Osteoblast (primary cell): ENCODE measurements at regions not wholly inside any gene's neighbourhood (a gene's known extent, or its start where the extent isn't known, plus 50 kb on each side); places are given as distances from the start of the nearest gene placed in this dataset.

Source experiments
- DNase-seq: peaks from one replicate; pipeline ENCODE4 v3.0.0; 2011; ENCODE audit warnings: low spot score, mixed read lengths; ENCODE audit not compliant: insufficient read length; ENCODE audit errors: missing footprints
- H2AFZ ChIP-seq: 2 replicates; pipeline ENCODE4 v1.6.0; 2011; ENCODE audit warnings: mild to moderate bottlenecking, low read length
- H3K27ac ChIP-seq: 2 replicates; pipeline ENCODE4 v1.5.1; 2011; ENCODE audit warnings: mild to moderate bottlenecking, low read depth, low read length, moderate library complexity
- H3K27me3 ChIP-seq: 2 replicates; pipeline ENCODE4 v1.6.0; 2012; ENCODE audit warnings: mild to moderate bottlenecking, control low read depth, inconsistent platforms, low read length, moderate library complexity; ENCODE audit not compliant: insufficient read depth
- H3K36me3 ChIP-seq: 2 replicates; pipeline ENCODE4 v1.5.1; 2011; ENCODE audit warnings: mild to moderate bottlenecking, low read length, control low read depth, moderate library complexity; ENCODE audit not compliant: insufficient read depth
- H3K4me1 ChIP-seq: 2 replicates; pipeline ENCODE4 v1.5.1; 2011; ENCODE audit warnings: mild to moderate bottlenecking, low read length, control low read depth, moderate library complexity; ENCODE audit not compliant: insufficient read depth
- H3K4me2 ChIP-seq: 2 replicates; pipeline ENCODE4 v1.6.0; 2011; ENCODE audit warnings: mild to moderate bottlenecking, low read length; ENCODE audit not compliant: insufficient read depth
- H3K4me3 ChIP-seq: fragments of 200-600 bp; sonication (generic); 3 replicates; pipeline ENCODE4 v1.5.1; 2012; ENCODE audit warnings: mild to moderate bottlenecking, low read length, inconsistent platforms; ENCODE audit not compliant: insufficient read depth
- H3K79me2 ChIP-seq: 2 replicates; pipeline ENCODE4 v1.6.0; 2012; ENCODE audit warnings: mild to moderate bottlenecking, low read length, control low read depth, inconsistent platforms; ENCODE audit not compliant: insufficient read depth
- H3K9me3 ChIP-seq: 2 replicates; pipeline ENCODE4 v1.5.1; 2011; ENCODE audit warnings: low read depth, low read length, control low read depth
- H4K20me1 ChIP-seq: 2 replicates; pipeline ENCODE4 v1.6.0; 2012; ENCODE audit warnings: mild to moderate bottlenecking, low read length, control low read depth; ENCODE audit not compliant: insufficient read depth
- CTCF ChIP-seq: IDR thresholded peaks from 2 replicates; pipeline ENCODE4 v1.5.1; 2011; ENCODE audit warnings: mild to moderate bottlenecking, low read depth, low read length, moderate library complexity; ENCODE audit errors: extremely low read depth

GRCh38 chr4:18923496-18924161 lies 902.1 kb upstream of the LCORL start:
- DNase-seq, result no peak
- Histone ChIP-seq H3K27ac (no peak overlapping the region), H2AFZ (no peak overlapping the region), H3K4me3 (no peak overlapping the region), H3K36me3 (no peaks in the 10 kb centered on the region), H3K79me2 (no peaks in the 10 kb centered on the region), H3K4me1 (no peaks in the 10 kb centered on the region), H3K27me3 (no peaks in the 10 kb centered on the region), H3K9me3 (peaks cover 2% of the 10 kb centered on the region), H4K20me1 (no peaks in the 10 kb centered on the region), H3K4me2 (no peak overlapping the region)
- TF ChIP-seq CTCF, result no peak

GRCh38 chr4:18917689-18918088 lies 896.1 kb upstream of the LCORL start:
- Histone ChIP-seq H3K79me2 (no peaks in the 10 kb centered on the region), H3K36me3 (no peaks in the 10 kb centered on the region), H4K20me1 (no peaks in the 10 kb centered on the region), H2AFZ (no peak overlapping the region), H3K4me2 (no peak overlapping the region), H3K4me3 (no peak overlapping the region), H3K27me3 (no peaks in the 10 kb centered on the region), H3K27ac (no peak overlapping the region), H3K9me3 (peaks cover 2% of the 10 kb centered on the region), H3K4me1 (no peaks in the 10 kb centered on the region)
- no peak for DNase-seq
- TF ChIP-seq CTCF, result no peak

- H3K4me1 ChIP-seq, result no peaks in the 10 kb centered on the region
- no peak overlapping the region for H3K4me3 ChIP-seq
- no peaks in the 10 kb centered on the region for H3K79me2 ChIP-seq
- no peak for DNase-seq
- no peaks in the 10 kb centered on the region for H3K9me3 ChIP-seq
- H2AFZ ChIP-seq, result no peak overlapping the region
- no peak for TF ChIP-seq CTCF
- no peaks in the 10 kb centered on the region for H3K27me3 ChIP-seq
- no peaks in the 10 kb centered on the region for H3K36me3 ChIP-seq
- no peak overlapping the region for H3K27ac ChIP-seq
- no peaks in the 10 kb centered on the region for H4K20me1 ChIP-seq
- H3K4me2 ChIP-seq, result no peak overlapping the region
These were observed 892.6 kb upstream of the LCORL start for GRCh38 chr4:18914182-18914581.

GRCh38 chr4:18894928-18895327 lies 873.4 kb upstream of the LCORL start:
- Histone ChIP-seq H3K36me3 (no peaks in the 10 kb centered on the region), H3K79me2 (no peaks in the 10 kb centered on the region), H3K4me2 (no peak overlapping the region), H3K4me1 (no peaks in the 10 kb centered on the region), H3K27ac (no peak overlapping the region), H3K27me3 (no peaks in the 10 kb centered on the region), H4K20me1 (no peaks in the 10 kb centered on the region), H3K9me3 (no peaks in the 10 kb centered on the region), H2AFZ (no peak overlapping the region), H3K4me3 (no peak overlapping the region)
- no peak for DNase-seq
- no peak for TF ChIP-seq CTCF
